GM21360 (cell line): ENCODE measurements at regions not wholly inside any gene's neighbourhood (a gene's known extent, or its start where the extent isn't known, plus 50 kb on each side); places are given as distances from the start of the nearest gene placed in this dataset.

Experiments
- ATAC-seq: cut with Tn5 transposase; IDR thresholded peaks from one replicate; pipeline ENCODE4 v1.9.1; 2021; ENCODE audit warnings: mild to moderate bottlenecking, moderate library complexity; ENCODE audit not compliant: unreplicated experiment

- ATAC-seq: no peak
Observed at GRCh38 chr13:34431827-34432581, 510.1 kb upstream of the NBEA start.

- no peak for ATAC-seq
Observed at GRCh38 chr13:34435338-34435737, 506.7 kb upstream of the NBEA start.

- no peak for ATAC-seq
Observed at GRCh38 chr13:34437873-34438272, 504.2 kb upstream of the NBEA start.

- ATAC-seq: no peak
Observed at GRCh38 chr13:34452831-34453230, 489.2 kb upstream of the NBEA start.

DNA sequence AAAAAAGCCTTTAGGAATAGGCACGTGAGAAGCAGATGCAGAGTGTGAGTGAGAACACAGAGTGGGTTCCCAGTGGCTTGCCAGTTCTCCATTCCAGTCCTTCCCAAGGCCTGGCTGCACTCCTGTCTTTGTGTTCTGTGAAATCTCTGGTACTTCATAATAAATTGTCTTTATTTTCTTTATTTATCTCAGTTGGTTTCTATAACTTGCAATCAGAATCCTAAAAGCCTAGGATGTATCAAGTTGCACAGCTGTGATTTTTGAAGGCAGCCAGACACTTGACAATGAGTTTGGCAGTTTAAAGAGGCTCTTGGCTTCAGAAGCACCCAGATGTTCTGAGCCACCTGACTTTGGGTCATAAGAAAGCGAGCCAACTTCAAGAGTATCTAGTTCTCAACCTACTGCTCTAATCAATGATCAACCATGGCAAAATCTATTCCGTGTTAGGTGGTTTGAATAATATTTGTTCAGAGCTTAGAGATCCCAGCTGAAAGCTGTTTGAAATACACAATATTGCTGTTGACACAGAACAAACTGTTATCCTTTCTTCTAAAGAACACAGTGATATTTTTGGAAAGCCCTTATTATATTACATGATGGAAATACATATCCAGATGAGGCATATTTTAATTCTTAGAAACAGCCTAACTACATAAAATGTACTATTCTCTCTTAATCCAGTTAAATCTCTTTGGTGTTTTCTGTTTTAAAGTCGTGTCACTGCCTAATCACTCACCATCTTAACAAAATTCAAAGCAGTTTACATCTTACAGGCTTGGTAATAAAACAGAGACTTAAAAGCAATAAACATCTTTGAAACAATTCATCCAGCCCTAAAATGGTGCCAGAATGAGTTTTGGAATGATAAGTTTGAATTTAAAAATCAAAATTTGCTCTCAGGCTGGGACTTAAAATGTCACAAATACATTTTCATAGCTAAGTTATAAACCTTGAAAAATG, 483.0 kb upstream of the NBEA start:
- no peak for ATAC-seq

- no peak for ATAC-seq
Observed at GRCh38 chr13:34459856-34460255, 482.2 kb upstream of the NBEA start.

DNA sequence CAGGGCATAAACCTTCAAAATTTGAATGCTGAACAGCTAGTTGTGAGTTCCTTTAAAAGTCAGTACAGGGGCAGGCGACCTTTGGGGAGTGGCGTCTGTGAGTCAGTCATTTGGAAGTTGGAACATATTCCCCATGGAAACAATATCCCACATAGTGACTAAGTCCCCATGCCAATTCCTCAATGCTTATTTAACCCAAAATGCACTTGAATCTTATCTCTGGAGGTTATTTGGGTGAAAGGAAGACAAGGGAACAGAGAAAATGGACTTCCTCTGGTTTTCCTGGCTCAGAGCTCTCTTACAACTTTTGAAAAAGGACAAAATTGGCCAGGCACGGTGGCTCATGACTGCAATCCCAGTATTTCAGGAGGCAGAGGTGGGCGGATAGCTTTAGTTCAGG, 479.2 kb upstream of the NBEA start:
- no peak for ATAC-seq

DNA sequence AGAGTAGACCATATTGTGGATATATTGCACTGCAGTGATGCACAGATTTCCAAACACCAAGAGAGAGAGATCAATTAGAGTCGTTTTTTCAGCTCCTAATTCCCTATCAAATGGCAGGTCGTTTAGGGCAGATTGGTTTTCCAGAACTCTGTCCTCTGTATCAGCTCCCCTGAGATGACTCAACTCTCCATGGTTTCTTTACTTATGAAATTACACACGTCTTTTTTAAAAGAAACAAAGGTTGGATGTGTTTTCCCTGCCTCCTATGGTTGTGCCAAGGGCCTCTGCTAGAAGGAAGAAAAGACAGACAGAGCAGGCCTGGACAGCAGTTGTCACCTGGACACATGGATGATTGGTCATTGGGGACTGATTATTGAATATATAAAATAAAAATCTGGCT, 478.1 kb upstream of the NBEA start:
- ATAC-seq: no peak

DNA sequence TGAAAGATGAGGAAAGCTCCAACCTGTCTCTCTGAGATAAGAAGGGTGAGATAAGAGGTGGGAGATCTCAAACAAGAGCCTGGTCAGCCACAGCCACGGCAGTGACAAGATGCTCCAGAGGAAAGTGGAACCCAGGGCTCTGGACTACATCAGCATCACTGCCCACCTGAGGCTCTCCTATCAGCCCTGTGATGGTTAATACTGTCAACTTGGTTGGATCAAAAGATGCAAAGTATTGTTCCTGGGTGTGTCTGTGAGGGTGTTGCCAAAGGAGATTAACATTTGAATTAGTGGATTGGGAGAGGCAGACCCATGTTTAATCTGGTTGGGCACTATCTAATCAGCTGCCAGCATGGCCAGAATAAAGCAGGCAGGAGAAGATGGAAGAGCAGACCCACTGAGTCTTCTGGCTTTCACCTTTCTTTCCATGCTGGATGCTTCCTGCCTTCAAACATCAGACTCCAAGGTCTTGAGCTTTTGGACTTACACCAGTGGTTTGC, 476.6 kb upstream of the NBEA start:
- no peak for ATAC-seq

GRCh38 chr13:34466301-34466700, 475.8 kb upstream of the NBEA start:
- ATAC-seq: no peak

DNA sequence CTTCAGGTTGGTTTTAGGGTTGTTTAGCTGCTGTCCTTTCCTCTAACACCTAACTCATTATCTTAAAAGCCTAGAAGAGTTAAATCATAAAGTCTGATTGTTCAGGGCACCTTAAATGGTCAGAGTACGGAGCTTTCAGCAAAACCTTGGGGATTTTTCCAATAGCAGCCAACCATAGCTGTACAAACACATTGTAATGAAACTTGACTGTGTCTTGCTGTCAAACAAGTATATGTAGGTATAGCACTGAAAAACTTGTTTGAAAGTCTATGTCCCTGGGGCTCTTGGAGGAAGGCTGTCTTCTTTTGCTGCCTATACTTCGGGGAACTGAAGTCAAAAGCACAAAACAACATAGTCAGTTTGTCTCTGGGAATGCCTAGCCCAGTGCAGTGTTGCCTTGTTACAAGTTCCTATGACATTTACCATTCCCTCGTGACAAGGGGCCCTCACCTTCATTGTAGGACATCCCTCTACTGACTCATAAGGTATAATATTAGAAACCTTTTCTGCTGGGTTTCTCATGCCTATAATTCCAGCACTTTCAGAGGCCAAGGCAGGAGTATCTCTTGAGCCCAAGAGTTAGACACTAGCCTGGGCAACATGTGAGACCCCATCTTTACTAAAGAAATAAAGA, 474.5 kb upstream of the NBEA start:
- ATAC-seq: no peak

DNA sequence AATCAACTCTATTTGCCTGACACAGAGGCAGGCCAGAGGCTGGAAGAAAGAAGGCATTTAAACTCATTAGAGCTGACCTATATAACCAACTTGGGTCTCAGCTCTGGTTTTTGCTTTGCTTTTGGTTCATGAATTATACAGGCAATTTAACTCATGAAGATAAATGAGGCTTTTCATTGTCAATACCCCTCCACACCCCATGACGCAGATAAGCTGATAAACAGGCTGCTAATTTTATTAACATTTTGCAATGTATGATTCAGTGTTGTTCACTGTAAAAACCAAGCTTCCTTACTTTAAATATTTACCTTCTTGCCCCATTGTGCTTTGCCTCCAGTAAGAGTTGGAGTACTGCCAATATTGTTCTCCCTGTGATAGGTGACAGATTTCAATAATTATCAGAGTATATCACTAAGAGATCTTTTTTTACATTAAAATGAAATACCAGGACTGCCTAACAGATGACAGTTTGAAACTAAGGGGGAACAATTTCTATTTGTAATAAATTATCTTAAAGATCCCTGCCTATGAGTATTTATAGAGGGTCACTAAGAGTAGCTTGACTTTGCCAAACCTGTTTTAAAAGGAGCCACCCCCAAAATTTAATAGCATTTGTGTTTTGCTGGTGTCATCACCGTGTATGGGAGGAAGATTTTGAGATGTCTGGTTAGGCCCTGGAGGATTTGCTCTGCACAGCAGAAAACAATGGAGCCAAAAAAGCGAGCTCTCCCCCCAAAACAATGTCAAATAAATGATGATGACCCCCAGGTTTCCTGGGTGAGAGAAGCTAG, 472.7 kb upstream of the NBEA start:
- ATAC-seq: no peak

- ATAC-seq: no peak
Observed at GRCh38 chr13:34474187-34474868, 467.7 kb upstream of the NBEA start.

DNA sequence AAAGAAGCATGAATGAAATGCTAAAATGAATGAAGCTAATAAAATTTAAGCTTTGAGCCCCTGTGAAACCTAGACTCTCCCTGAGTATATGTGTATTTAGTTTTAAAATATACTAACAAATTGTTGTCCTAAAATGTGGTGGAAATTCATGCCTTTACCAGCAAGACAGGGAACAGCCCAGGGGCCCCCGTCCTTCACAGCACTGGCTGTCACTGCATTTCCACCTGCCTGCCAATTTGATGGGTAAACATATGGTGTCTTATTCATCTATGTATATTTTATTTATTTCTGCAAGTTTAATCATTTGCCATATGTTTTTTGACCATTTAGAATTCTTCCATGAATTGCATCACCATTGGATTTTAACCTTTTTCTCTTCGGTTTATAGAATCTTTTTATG, 463.7 kb upstream of the NBEA start:
- no peak for ATAC-seq

DNA sequence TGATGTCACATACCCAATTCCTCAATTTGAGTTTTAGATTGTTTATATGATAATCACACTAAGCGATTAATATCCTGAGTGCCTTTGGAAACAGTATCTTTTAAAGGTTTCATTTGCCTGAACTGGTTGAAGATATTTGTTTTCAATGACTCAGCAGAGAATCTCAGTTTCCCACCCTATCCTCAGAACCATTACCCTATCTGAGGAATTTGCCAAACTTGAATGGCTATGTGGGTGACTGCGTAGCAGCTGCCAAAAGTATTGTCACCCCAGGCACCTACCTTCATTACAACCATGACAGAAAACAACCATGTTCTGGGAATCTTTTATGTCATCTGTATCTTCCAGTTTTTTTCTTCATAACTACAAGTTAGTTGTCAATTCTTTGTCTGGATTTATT, 440.1 kb upstream of the NBEA start:
- ATAC-seq: no peak

DNA sequence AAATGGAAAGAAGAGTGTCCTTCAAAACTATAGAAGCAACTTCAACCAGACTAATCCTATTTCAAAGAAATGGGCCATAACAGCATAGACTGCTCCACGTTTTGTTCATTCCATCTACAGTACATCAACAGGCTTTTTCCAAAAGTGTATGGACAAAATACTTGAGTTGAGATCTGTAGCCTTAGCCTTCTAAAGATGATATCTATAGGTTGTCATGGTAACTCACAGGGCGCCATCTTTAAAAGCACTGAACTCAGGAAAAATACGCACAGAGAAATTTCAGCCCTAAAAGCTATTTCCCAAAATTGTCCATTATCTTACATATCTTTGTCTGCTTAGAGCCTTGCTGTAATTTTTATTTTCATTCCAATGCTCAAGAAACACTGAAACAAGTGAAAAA, 439.4 kb upstream of the NBEA start:
- no peak for ATAC-seq

- ATAC-seq: no peak
Observed at GRCh38 chr13:34506796-34507195, 435.3 kb upstream of the NBEA start.

- no peak for ATAC-seq
Observed at GRCh38 chr13:34507630-34508029, 434.4 kb upstream of the NBEA start.

- no peak for ATAC-seq
Observed at GRCh38 chr13:34512817-34513216, 429.3 kb upstream of the NBEA start.

- ATAC-seq: no peak
Observed at GRCh38 chr13:34513526-34513925, 428.5 kb upstream of the NBEA start.
